ENCODE measurements at regions not wholly inside any gene's neighbourhood (a gene's known extent, or its start where the extent isn't known, plus 50 kb on each side); places are given as distances from the start of the nearest gene placed in this dataset.

DNA sequence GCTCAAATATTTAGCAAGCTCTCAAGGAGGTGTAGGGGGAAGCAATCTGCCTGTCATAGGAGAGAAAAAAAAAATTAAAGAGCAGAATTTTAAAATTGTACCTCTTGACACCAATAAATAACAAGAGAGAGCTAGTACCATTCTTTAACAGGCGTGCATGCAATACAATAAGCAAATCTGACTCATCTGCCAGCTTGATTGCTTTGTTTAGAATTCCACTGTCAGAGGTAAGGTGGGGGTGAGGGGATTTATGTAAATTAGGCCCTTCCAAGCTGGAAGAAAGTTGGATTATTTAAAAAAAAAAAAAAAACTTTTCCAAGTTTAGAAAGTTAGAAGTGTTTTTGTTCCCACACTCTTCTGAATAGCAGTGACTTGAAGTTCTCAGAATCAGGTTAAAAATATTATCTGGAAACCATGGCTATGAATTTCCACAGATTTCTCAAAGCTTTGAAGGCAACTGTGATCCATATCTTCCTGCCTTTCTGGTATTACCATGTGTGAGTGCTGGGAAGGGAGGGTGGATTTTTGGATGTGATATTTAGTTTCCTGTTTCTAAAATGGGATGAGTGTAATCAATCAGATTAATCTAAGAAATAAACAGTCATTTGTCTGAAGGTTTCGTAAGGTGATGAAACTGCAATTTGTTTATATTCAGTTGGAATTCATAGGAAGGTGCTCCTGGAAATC lies 477.5 kb downstream of the TLE4 start:
- ATAC-seq (ENCODE audit: low read depth) (no peak), DNase-seq (no peak)
- no peaks in the 10 kb centered on the region for H3K27me3 Mint-ChIP-seq
- no peak overlapping the region for H3K4me3 Mint-ChIP-seq
- intact Hi-C loops (cut with micrococcal nuclease): no loop called here
- peaks cover 20% of the 10 kb centered on the region for H3K9me3 Mint-ChIP-seq
- POLR2A ChIA-PET: interaction anchor here (0.6 kb wide), 1 partner anchor 116 kb away, joined by 3 read pairs; no protein-coding TSS in a partner anchor
- CTCF ChIA-PET: no interaction called here
- TF ChIP-seq, protein P1, sequence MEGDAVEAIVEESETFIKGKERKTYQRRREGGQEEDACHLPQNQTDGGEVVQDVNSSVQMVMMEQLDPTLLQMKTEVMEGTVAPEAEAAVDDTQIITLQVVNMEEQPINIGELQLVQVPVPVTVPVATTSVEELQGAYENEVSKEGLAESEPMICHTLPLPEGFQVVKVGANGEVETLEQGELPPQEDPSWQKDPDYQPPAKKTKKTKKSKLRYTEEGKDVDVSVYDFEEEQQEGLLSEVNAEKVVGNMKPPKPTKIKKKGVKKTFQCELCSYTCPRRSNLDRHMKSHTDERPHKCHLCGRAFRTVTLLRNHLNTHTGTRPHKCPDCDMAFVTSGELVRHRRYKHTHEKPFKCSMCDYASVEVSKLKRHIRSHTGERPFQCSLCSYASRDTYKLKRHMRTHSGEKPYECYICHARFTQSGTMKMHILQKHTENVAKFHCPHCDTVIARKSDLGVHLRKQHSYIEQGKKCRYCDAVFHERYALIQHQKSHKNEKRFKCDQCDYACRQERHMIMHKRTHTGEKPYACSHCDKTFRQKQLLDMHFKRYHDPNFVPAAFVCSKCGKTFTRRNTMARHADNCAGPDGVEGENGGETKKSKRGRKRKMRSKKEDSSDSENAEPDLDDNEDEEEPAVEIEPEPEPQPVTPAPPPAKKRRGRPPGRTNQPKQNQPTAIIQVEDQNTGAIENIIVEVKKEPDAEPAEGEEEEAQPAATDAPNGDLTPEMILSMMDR (IDR thresholded peaks at IDR 0.05): no peak
- H3K27ac Mint-ChIP-seq: no peak overlapping the region
- H3K36me3 Mint-ChIP-seq (ENCODE audit: low read depth): peaks cover 10% of the 10 kb centered on the region
- H3K4me1 Mint-ChIP-seq: no peaks in the 10 kb centered on the region

DNA sequence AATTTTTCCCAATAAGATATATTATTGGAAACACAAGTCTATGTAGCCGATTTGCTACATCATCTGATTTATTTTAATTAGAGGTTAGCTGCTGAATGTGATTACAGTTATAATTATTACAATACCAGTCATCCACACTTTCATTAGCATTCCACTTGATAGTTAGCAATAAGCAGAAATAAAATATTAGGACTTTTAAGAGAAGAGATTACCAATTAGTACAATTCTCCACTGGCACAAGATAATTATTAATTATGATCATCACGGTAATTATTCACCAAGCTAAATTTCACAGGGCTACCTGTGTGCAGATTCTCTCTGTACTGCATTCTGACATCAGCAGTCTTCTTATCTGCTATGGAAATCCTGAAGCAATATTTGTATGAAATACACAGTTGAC lies 474.7 kb downstream of the TLE4 start:
- Mint-ChIP-seq H3K27me3 (no peaks in the 10 kb centered on the region), H3K4me1 (no peaks in the 10 kb centered on the region), H3K27ac (no peak overlapping the region), H3K4me3 (no peak overlapping the region), H3K36me3 (ENCODE audit: low read depth) (peaks cover 1% of the 10 kb centered on the region), H3K9me3 (peaks cover 1% of the 10 kb centered on the region)
- ATAC-seq (ENCODE audit: low read depth): no peak
- no peak for DNase-seq
- intact Hi-C loops (cut with micrococcal nuclease): no loop called here
- CTCF ChIA-PET: no interaction called here
- TF ChIP-seq, protein P1 (IDR thresholded peaks at IDR 0.05): no peak
- POLR2A ChIA-PET: no interaction called here

DNA sequence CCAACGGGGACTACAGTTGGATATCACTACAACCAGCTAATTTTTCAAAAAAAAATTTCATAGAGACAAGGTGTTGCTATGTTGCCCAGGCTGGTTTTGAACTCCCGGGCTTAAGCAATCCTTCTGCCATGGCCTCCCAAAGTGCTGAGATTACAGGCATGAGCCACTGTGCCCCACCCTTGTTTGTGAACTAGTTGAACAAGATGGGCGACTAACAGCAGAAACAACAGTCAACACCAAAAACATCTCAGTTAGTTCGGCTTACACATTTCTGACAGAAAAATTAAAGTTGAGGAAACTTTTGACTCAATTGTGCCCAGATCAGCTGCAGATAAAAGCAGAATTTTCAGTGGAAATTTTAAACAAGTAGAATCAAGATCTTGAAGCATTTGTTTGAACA lies 470.1 kb downstream of the TLE4 start:
- no peak for ATAC-seq (ENCODE audit: low read depth)
- POLR2A ChIA-PET: no interaction called here
- Mint-ChIP-seq H3K4me3 (no peak overlapping the region), H3K4me1 (no peaks in the 10 kb centered on the region), H3K27me3 (no peaks in the 10 kb centered on the region), H3K9me3 (no peaks in the 10 kb centered on the region), H3K27ac (no peak overlapping the region), H3K36me3 (ENCODE audit: low read depth) (no peaks in the 10 kb centered on the region)
- intact Hi-C loops (cut with micrococcal nuclease): no loop called here
- DNase-seq: no peak
- CTCF ChIA-PET: no interaction called here
- TF ChIP-seq, protein P1 (IDR thresholded peaks at IDR 0.05): no peak

DNA sequence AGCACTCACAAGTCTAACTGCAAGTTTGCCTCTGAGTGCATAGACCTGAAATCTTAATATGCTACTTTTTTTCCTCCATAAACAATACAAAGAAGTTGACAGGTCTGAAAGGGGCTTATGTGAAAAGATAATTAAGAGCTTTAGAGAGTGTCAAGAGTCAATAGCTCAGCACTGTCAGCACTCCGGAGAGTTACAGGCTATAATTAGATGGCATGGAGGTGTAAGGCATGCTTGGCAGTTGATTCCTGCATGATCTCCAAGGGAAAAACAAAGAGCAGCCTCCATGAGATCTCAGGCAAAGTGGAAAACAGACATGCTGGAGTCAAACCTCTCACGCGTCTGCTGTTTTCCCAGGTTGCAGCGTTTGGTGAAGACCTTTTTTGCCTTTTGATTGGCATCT lies 468.7 kb downstream of the TLE4 start:
- no peak overlapping the region for H3K4me3 Mint-ChIP-seq
- no peak for DNase-seq
- TF ChIP-seq, protein P1 (IDR thresholded peaks at IDR 0.05): no peak
- H3K27me3 Mint-ChIP-seq: no peaks in the 10 kb centered on the region
- CTCF ChIA-PET: no interaction called here
- no peak overlapping the region for H3K27ac Mint-ChIP-seq
- ATAC-seq (ENCODE audit: low read depth): no peak
- H3K9me3 Mint-ChIP-seq: no peaks in the 10 kb centered on the region
- intact Hi-C loops (cut with micrococcal nuclease): no loop called here
- H3K4me1 Mint-ChIP-seq: no peaks in the 10 kb centered on the region
- POLR2A ChIA-PET: no interaction called here
- no peaks in the 10 kb centered on the region for H3K36me3 Mint-ChIP-seq (ENCODE audit: low read depth)

DNA sequence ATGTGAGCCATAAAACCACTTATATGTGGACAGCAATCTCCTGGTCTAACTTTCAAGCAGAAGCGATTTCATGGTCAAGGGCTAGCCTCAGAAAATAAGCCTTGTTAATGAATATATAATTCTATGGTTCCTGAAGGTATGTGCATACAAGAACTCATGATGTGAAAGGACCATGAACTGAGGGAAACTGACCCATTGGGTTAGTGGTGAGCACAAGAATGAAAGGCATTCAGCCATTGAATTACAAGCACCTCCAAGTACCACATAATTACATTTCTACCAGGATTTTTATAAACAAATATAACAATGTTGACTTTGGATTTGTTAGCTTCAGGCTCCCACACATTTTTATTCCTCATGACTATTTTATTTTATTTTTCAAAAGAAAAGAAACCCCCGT lies 459.0 kb downstream of the TLE4 start:
- Mint-ChIP-seq H3K9me3 (peaks cover 8% of the 10 kb centered on the region), H3K36me3 (ENCODE audit: low read depth) (peaks cover 5% of the 10 kb centered on the region), H3K4me1 (peaks cover 8% of the 10 kb centered on the region), H3K4me3 (no peak overlapping the region), H3K27me3 (no peaks in the 10 kb centered on the region), H3K27ac (no peak overlapping the region)
- ATAC-seq (ENCODE audit: low read depth): no peak
- intact Hi-C loops (cut with micrococcal nuclease): no loop called here
- ChIA-PET POLR2A (no interaction called here), CTCF (no interaction called here)
- no peak for DNase-seq
- TF ChIP-seq, protein P1 (IDR thresholded peaks at IDR 0.05): no peak

Data from activated B cell treated with CpG ODN at 0.5 μM for 24 hours (primary cell).